Panc1 (cell line): ENCODE measurements at regions not wholly inside any gene's neighbourhood (a gene's known extent, or its start where the extent isn't known, plus 50 kb on each side); places are given as distances from the start of the nearest gene placed in this dataset.

Experiments
- POLR2AphosphoS5 ChIP-seq: IDR thresholded peaks from 2 replicates; pipeline ENCODE4 v1.6.1; 2012; ENCODE audit warnings: mild to moderate bottlenecking, low read depth, low read length, moderate library complexity
- TF ChIP-seq, protein P1 (sequence below): fragments of 450-650 bp; IDR thresholded peaks from 2 replicates; pipeline ENCODE4 v1.5.1; 2017; ENCODE audit warnings: mild to moderate bottlenecking

DNA sequence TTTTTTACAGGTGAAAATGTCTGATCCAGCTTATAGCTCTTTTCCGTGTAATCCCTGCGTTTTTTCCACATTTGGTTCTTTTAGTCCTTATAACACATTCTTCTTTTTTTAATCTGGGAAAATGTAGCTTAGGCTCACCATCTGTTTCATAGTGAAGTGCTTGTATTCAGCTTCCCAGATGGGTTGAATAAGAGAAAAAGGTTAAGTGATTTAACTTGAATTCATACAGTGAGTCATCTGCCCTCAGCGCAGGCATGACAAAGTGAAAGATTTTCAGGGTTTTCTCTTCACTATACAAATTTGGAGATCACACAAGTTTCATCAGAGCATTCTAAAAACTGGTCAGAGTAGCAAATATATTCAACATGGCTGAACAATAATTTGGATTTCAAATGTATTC lies 224.8 kb downstream of the SPRY2 start:
- TF ChIP-seq, protein P1, sequence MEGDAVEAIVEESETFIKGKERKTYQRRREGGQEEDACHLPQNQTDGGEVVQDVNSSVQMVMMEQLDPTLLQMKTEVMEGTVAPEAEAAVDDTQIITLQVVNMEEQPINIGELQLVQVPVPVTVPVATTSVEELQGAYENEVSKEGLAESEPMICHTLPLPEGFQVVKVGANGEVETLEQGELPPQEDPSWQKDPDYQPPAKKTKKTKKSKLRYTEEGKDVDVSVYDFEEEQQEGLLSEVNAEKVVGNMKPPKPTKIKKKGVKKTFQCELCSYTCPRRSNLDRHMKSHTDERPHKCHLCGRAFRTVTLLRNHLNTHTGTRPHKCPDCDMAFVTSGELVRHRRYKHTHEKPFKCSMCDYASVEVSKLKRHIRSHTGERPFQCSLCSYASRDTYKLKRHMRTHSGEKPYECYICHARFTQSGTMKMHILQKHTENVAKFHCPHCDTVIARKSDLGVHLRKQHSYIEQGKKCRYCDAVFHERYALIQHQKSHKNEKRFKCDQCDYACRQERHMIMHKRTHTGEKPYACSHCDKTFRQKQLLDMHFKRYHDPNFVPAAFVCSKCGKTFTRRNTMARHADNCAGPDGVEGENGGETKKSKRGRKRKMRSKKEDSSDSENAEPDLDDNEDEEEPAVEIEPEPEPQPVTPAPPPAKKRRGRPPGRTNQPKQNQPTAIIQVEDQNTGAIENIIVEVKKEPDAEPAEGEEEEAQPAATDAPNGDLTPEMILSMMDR, result no peak
- no peak for TF ChIP-seq POLR2AphosphoS5
